ENCODE measurements at regions not wholly inside any gene's neighbourhood (a gene's known extent, or its start where the extent isn't known, plus 50 kb on each side); places are given as distances from the start of the nearest gene placed in this dataset.

- Histone ChIP-seq H3K27ac (no peak overlapping the region), H3K9me3 (peaks cover 0 to 5% (median 0%) of the 10 kb centered on the region in 12 donors), H3K36me3 (no peaks in the 10 kb centered on the region), H3K4me3 (no peak overlapping the region), H3K27me3 (no peaks in the 10 kb centered on the region), H3K4me1 (peaks cover 0 to 4% (median 0%) of the 10 kb centered on the region in 12 donors)
- no peak for TF ChIP-seq CTCF (IDR thresholded peaks at IDR 0.05)
- TF ChIP-seq POLR2A (IDR thresholded peaks at IDR 0.05), result no peak
- no peak for ATAC-seq
- WGBS, 4 donors, result 66 to 79% (median 77%) methylated on average over 2 of the region's 2 CpGs
- intact Hi-C loops (cut with DNase I), result no loop called here
- DNase-seq, result no peak
Measured at GRCh38 chr21:35652872-35653271, 407.5 kb downstream of the SETD4 start.

GRCh38 chr21:35652196-35652595, 408.1 kb downstream of the SETD4 start:
- TF ChIP-seq CTCF (IDR thresholded peaks at IDR 0.05), result no peak
- TF ChIP-seq POLR2A (IDR thresholded peaks at IDR 0.05), result no peak
- Histone ChIP-seq H3K27me3 (no peaks in the 10 kb centered on the region), H3K4me1 (peaks cover 0 to 4% (median 0%) of the 10 kb centered on the region in 12 donors), H3K27ac (no peak overlapping the region), H3K36me3 (no peaks in the 10 kb centered on the region), H3K9me3 (peaks cover 0 to 5% (median 0%) of the 10 kb centered on the region in 12 donors), H3K4me3 (no peak overlapping the region)
- 33 to 81% (median 63%) methylated on average over 2 of the region's 2 CpGs for WGBS, 4 donors
- intact Hi-C loops (cut with DNase I), result no loop called here
- DNase-seq (no peak), ATAC-seq (no peak)

GRCh38 chr21:35651196-35651595, 409.1 kb downstream of the SETD4 start:
- no peak overlapping the region for H3K27ac ChIP-seq
- H3K9me3 ChIP-seq, result no peaks in the 10 kb centered on the region
- no peak overlapping the region for H3K4me3 ChIP-seq
- DNase-seq (no peak), ATAC-seq (no peak)
- WGBS, 4 donors, result 43 to 61% (median 53%) methylated on average over 4 of the region's 4 CpGs
- no peaks in the 10 kb centered on the region for H3K27me3 ChIP-seq
- no peaks in the 10 kb centered on the region for H3K36me3 ChIP-seq
- peaks cover 0 to 4% (median 0%) of the 10 kb centered on the region in 12 donors for H3K4me1 ChIP-seq
- no peak for TF ChIP-seq CTCF (IDR thresholded peaks at IDR 0.05)
- TF ChIP-seq POLR2A (IDR thresholded peaks at IDR 0.05), result no peak
- intact Hi-C loops (cut with DNase I), result no loop called here

GRCh38 chr21:35649186-35649585, 411.1 kb downstream of the SETD4 start:
- intact Hi-C loops (cut with DNase I), result loop anchor here in 1 of 10 donors (10.0 kb wide), 1 partner anchor 64 kb away; no protein-coding TSS in a partner anchor
- WGBS, 4 donors, result 24 to 41% (median 33%) methylated on average over 4 of the region's 4 CpGs
- ATAC-seq (peak in 3 of 4 donors; percentile 30 to 61 (median 31)), DNase-seq (peak in 1 of 5 donors; percentile 28)
- Histone ChIP-seq H3K27ac (no peak overlapping the region), H3K4me1 (peaks cover 0 to 4% (median 0%) of the 10 kb centered on the region in 12 donors), H3K4me3 (no peak overlapping the region), H3K36me3 (no peaks in the 10 kb centered on the region), H3K27me3 (no peaks in the 10 kb centered on the region), H3K9me3 (no peaks in the 10 kb centered on the region)
- no peak for TF ChIP-seq CTCF (IDR thresholded peaks at IDR 0.05)
- no peak for TF ChIP-seq POLR2A (IDR thresholded peaks at IDR 0.05)

All from heart left ventricle (tissue), 16 donors.